ENCODE measurements at regions not wholly inside any gene's neighbourhood (a gene's known extent, or its start where the extent isn't known, plus 50 kb on each side); places are given as distances from the start of the nearest gene placed in this dataset.

- in situ Hi-C loops (cut with MboI), result no loop called here
- no peak overlapping the region for H3K27ac ChIP-seq (ENCODE audit: control insufficient read depth, insufficient read depth)
- 60% methylated on average over 3 of the region's 3 CpGs for WGBS (ENCODE audit: insufficient coverage, insufficient replicate concordance, low lambda C conversion rate, missing lambda C conversion rate)
- TF ChIP-seq IKZF1 (conservative IDR thresholded peaks at IDR 0.05) (peak; percentile 20; the same call in 1 of the 2 replicates), POLR2A (IDR thresholded peaks at IDR 0.05; ENCODE audit: low read depth, low read length) (no peak), RFX5 (IDR thresholded peaks at IDR 0.05; ENCODE audit: low read depth, low read length) (no peak), ZNF687 (IDR thresholded peaks at IDR 0.05) (no peak), SMAD1 (IDR thresholded peaks at IDR 0.05; ENCODE audit: low read depth, partially characterized antibody) (peak; percentile 57), SPI1 (IDR thresholded peaks at IDR 0.05; ENCODE audit: borderline replicate concordance, insufficient read depth, low read depth, low read length) (no peak), NKRF (conservative IDR thresholded peaks at IDR 0.05) (no peak), NR2C1 (IDR thresholded peaks at IDR 0.05) (no peak), PAX5 (IDR thresholded peaks at IDR 0.05; ENCODE audit: borderline replicate concordance, low read depth, low read length) (no peak), RUNX3 (IDR thresholded peaks at IDR 0.05; ENCODE audit: low read length) (no peak), HDAC6 (IDR thresholded peaks at IDR 0.05; ENCODE audit: unreplicated experiment) (no peak), POLR2AphosphoS5 (IDR thresholded peaks at IDR 0.05; ENCODE audit: low read length) (no peak), ZNF207 (IDR thresholded peaks at IDR 0.05; ENCODE audit: borderline replicate concordance) (no peak), SKIL (IDR thresholded peaks at IDR 0.05; ENCODE audit: low read depth, poor library complexity, severe bottlenecking) (no peak), CHD4 (IDR thresholded peaks at IDR 0.05) (no peak), KLF5 (IDR thresholded peaks at IDR 0.05; ENCODE audit: partially characterized antibody) (no peak)
These were observed 53.6 kb upstream of the ZPBP start for GRCh38 chr7:50146692-50147091.

More at GRCh38 chr7:50146692-50147091, 53.6 kb upstream of the ZPBP start:
- FAIRE-seq (no peak), DNase-seq (ENCODE audit: low read depth, low spot score) (no peak), ATAC-seq (peak; percentile 14)
- Histone ChIP-seq H3K4me3 (no peak overlapping the region), H3K9me3 (replicated peaks; ENCODE audit: control insufficient read depth, insufficient read depth, low read length) (no peaks in the 10 kb centered on the region), H3K27me3 (replicated peaks in 1 of 2; ENCODE audit: control insufficient read depth in 2 of 2, insufficient read depth in 2 of 2, low read length in 1 of 2) (no peaks in the 10 kb centered on the region), H3K4me2 (ENCODE audit: control insufficient read depth, insufficient read depth) (no peak overlapping the region), H3K79me2 (ENCODE audit: control insufficient read depth, insufficient read depth, low read length) (no peaks in the 10 kb centered on the region), H3K36me3 (ENCODE audit: control insufficient read depth in 2 of 2, insufficient read depth in 2 of 2, low read length in 1 of 2) (no peaks in the 10 kb centered on the region), H4K20me1 (ENCODE audit: control insufficient read depth, insufficient read depth) (no peaks in the 10 kb centered on the region), H3K9ac (ENCODE audit: control insufficient read depth, insufficient read depth, low read length) (no peak overlapping the region), H3K4me1 (ENCODE audit: control insufficient read depth, insufficient read depth, low read length) (peaks cover 43% of the 10 kb centered on the region), H2AFZ (ENCODE audit: control insufficient read depth, low read depth, low read length) (no peak overlapping the region; the same call in 1 of the 2 replicates)
- BruUV-seq (replicated peaks), result no TSS peak
- SMC1A ChIA-PET (ENCODE audit: uncharacterized antibody, unreplicated experiment), result interaction anchor here (0.7 to 10.7 kb wide), 20 partner anchors 10 to 321 kb away, joined by 3 to 162 read pairs (median 8); no protein-coding TSS in a partner anchor
- CTCF ChIA-PET, result interaction anchor here (0.8 to 12.3 kb wide), 12 partner anchors 9 to 273 kb away, joined by 3 to 183 read pairs (median 8); no protein-coding TSS in a partner anchor
- RAD21 ChIA-PET (ENCODE audit: unreplicated experiment), result interaction anchor here (1.0 to 10.0 kb wide), 13 partner anchors 10 to 272 kb away, joined by 3 to 135 read pairs (median 4); no protein-coding TSS in a partner anchor
- POLR2A ChIA-PET, result interaction anchor here (1.1 to 2.7 kb wide), 9 partner anchors 50 to 162 kb away, joined by 3 to 13 read pairs (median 4); no protein-coding TSS in a partner anchor
- intact Hi-C loops (cut with micrococcal nuclease; ENCODE audit: unreplicated experiment), result no loop called here

All from GM12878 (cell line).